ENCODE measurements at regions not wholly inside any gene's neighbourhood (a gene's known extent, or its start where the extent isn't known, plus 50 kb on each side); places are given as distances from the start of the nearest gene placed in this dataset.

- no peak for DNase-seq
Measured at GRCh38 chr10:123462246-123462645, 203.9 kb upstream of the GPR26 start.

GRCh38 chr10:123462756-123463155 is 203.4 kb upstream of the GPR26 start:
- no peak for DNase-seq

GRCh38 chr10:123463181-123463580 is 203.0 kb upstream of the GPR26 start:
- no peak for DNase-seq

- DNase-seq, result no peak
Measured at GRCh38 chr10:123463698-123464097, 202.5 kb upstream of the GPR26 start.

- DNase-seq, result no peak
Measured at GRCh38 chr10:123464430-123465323, 201.5 kb upstream of the GPR26 start.

GRCh38 chr10:123470336-123470921 is 195.7 kb upstream of the GPR26 start:
- DNase-seq, result no peak

- DNase-seq, result no peak
Measured at GRCh38 chr10:123471811-123472210, 194.3 kb upstream of the GPR26 start.

GRCh38 chr10:123472606-123473005 is 193.5 kb upstream of the GPR26 start:
- no peak for DNase-seq

- DNase-seq, result no peak
Measured at GRCh38 chr10:123474700-123475099, 191.5 kb upstream of the GPR26 start.

GRCh38 chr10:123475466-123475865 is 190.7 kb upstream of the GPR26 start:
- no peak for DNase-seq

GRCh38 chr10:123478116-123478515 is 188.0 kb upstream of the GPR26 start:
- DNase-seq, result no peak

- no peak for DNase-seq
Measured at GRCh38 chr10:123479640-123480039, 186.5 kb upstream of the GPR26 start.

- no peak for DNase-seq
Measured at GRCh38 chr10:123480344-123480743, 185.8 kb upstream of the GPR26 start.

- no peak for DNase-seq
Measured at GRCh38 chr10:123480845-123481244, 185.3 kb upstream of the GPR26 start.

- no peak for DNase-seq
Measured at GRCh38 chr10:123484722-123485121, 181.4 kb upstream of the GPR26 start.

GRCh38 chr10:123485341-123485960 is 180.7 kb upstream of the GPR26 start:
- DNase-seq, result no peak

GRCh38 chr10:123488436-123488835 is 177.7 kb upstream of the GPR26 start:
- no peak for DNase-seq

GRCh38 chr10:123491364-123491763 is 174.8 kb upstream of the GPR26 start:
- DNase-seq, result no peak

GRCh38 chr10:123492016-123492415 is 174.1 kb upstream of the GPR26 start:
- DNase-seq, result no peak

- no peak for DNase-seq
Measured at GRCh38 chr10:123494301-123494808, 171.8 kb upstream of the GPR26 start.

- no peak for DNase-seq
Measured at GRCh38 chr10:123496375-123496774, 169.8 kb upstream of the GPR26 start.

GRCh38 chr10:123496996-123497660 is 169.0 kb upstream of the GPR26 start:
- no peak for DNase-seq

GRCh38 chr10:123500110-123500509 is 166.0 kb upstream of the GPR26 start:
- DNase-seq, result no peak
